HL-60 (cell line): ENCODE measurements at regions not wholly inside any gene's neighbourhood (a gene's known extent, or its start where the extent isn't known, plus 50 kb on each side); places are given as distances from the start of the nearest gene placed in this dataset.

Source experiments
- CTCF ChIP-seq: IDR thresholded peaks from one replicate; pipeline ENCODE4 v1.5.1; 2011; ENCODE audit warnings: low read length, control low read depth, inconsistent platforms; ENCODE audit not compliant: insufficient read depth
- GABPA ChIP-seq: IDR thresholded peaks from 2 replicates; pipeline ENCODE4 v1.6.1; 2012; ENCODE audit warnings: low read depth
- POLR2AphosphoS5 ChIP-seq: IDR thresholded peaks from 2 replicates; pipeline ENCODE4 v1.6.1; 2012; ENCODE audit warnings: low read depth
- SPI1 ChIP-seq: IDR thresholded peaks from 2 replicates; pipeline ENCODE4 v1.6.1; 2012; ENCODE audit warnings: low read depth, mild to moderate bottlenecking, borderline replicate concordance
- TF ChIP-seq, protein P1 (sequence below): IDR thresholded peaks from 2 replicates; pipeline ENCODE4 v1.6.1; 2012; ENCODE audit warnings: low read depth; ENCODE audit not compliant: insufficient replicate concordance

GRCh38 chr9:80040457-80040856 lies 468.7 kb downstream of the TLE4 start:
- TF ChIP-seq POLR2AphosphoS5 (no peak), CTCF (no peak), SPI1 (no peak), GABPA (no peak)
- TF ChIP-seq, protein P1, sequence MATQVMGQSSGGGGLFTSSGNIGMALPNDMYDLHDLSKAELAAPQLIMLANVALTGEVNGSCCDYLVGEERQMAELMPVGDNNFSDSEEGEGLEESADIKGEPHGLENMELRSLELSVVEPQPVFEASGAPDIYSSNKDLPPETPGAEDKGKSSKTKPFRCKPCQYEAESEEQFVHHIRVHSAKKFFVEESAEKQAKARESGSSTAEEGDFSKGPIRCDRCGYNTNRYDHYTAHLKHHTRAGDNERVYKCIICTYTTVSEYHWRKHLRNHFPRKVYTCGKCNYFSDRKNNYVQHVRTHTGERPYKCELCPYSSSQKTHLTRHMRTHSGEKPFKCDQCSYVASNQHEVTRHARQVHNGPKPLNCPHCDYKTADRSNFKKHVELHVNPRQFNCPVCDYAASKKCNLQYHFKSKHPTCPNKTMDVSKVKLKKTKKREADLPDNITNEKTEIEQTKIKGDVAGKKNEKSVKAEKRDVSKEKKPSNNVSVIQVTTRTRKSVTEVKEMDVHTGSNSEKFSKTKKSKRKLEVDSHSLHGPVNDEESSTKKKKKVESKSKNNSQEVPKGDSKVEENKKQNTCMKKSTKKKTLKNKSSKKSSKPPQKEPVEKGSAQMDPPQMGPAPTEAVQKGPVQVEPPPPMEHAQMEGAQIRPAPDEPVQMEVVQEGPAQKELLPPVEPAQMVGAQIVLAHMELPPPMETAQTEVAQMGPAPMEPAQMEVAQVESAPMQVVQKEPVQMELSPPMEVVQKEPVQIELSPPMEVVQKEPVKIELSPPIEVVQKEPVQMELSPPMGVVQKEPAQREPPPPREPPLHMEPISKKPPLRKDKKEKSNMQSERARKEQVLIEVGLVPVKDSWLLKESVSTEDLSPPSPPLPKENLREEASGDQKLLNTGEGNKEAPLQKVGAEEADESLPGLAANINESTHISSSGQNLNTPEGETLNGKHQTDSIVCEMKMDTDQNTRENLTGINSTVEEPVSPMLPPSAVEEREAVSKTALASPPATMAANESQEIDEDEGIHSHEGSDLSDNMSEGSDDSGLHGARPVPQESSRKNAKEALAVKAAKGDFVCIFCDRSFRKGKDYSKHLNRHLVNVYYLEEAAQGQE: no peak
